Right cardiac atrium (tissue), 5 donors: ENCODE measurements at regions not wholly inside any gene's neighbourhood (a gene's known extent, or its start where the extent isn't known, plus 50 kb on each side); places are given as distances from the start of the nearest gene placed in this dataset.

Source experiments
- ATAC-seq, 2 donors: fragments of 200-7000 bp; cut with Tn5 transposase; one replicate each; pipeline versions ENCODE4 v1.8.0 to v1.9.1; 2020; ENCODE audit warnings: moderate library complexity in 2 of 2, mild to moderate bottlenecking in 1 of 2
- DNase-seq, 3 donors: peaks; one replicate each; pipeline ENCODE4 v3.0.0-alpha.2; 2020
- H3K27ac ChIP-seq: one replicate; pipeline ENCODE4 v1.5.1; 2013; ENCODE audit warnings: mild to moderate bottlenecking, low read length, control low read depth, moderate library complexity
- H3K27me3 ChIP-seq: one replicate; pipeline ENCODE4 v1.6.1; 2013; ENCODE audit not compliant: control insufficient read depth, insufficient read depth
- H3K4me1 ChIP-seq: one replicate; pipeline ENCODE4 v1.6.1; 2013; ENCODE audit warnings: low read length; ENCODE audit not compliant: control insufficient read depth, insufficient read depth
- H3K4me3 ChIP-seq: one replicate; pipeline ENCODE4 v1.5.1; 2013; ENCODE audit warnings: low read length, control low read depth
- H3K9me3 ChIP-seq: one replicate; pipeline ENCODE4 v1.6.1; 2013; ENCODE audit warnings: low read length; ENCODE audit not compliant: control insufficient read depth
- WGBS: extraction: QIAGEN DNeasy Blood & Tissue Kit; methylation state at CpG from one replicate; pipeline ENCODE4 v1.1.7; 2013; 5-methylcytosine and 5-hydroxymethylcytosine counted together
- intact Hi-C, 4 donors: fragments of 100-400 bp; cut with DNase I; formaldehyde crosslinking; loops; one replicate each; pipeline versions ENCODE4 v1.11.0 to v1.14.0; 2022 to 2023
- donor health status: healthy with polysubstance abuse.
- donor health status: DM: no; HTN: yes; CAD: no.
- donor health status: DM: no; HTN: no; CAD: no.
- donor health status: DM: no; HTN: yes; CAD: no; lungs with severe emphysema.
- donor health status: DM: yes; HTN: yes; CAD: no.

DNA sequence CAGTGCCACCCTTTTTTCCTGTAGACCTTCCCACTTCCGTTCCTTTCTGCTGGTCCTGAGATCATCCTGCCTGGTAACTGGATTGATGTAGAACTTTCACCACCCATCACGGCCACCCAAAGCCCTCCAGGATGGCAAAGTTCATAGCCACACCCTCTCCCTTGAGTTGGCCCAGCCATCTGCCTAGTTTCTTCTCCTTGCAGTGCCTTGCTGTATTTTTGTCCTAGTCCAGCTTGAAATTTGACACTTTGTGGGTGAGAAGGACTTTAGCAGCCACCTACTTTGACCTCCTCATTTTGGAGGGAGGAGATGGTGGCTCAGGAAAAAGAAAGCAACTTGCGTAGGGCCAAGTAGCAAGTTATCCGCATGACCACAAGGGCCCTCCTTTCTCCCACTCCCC is 140.7 kb downstream of the BUB3 start:
- Histone ChIP-seq H3K9me3 (no peaks in the 10 kb centered on the region), H3K4me3 (no peak overlapping the region), H3K27ac (no peak overlapping the region), H3K4me1 (no peaks in the 10 kb centered on the region), H3K27me3 (no peaks in the 10 kb centered on the region)
- no peak for DNase-seq
- ATAC-seq: no peak
- intact Hi-C loops: no loop called here
- WGBS: 90% methylated on average over 4 of the region's 4 CpGs

DNA sequence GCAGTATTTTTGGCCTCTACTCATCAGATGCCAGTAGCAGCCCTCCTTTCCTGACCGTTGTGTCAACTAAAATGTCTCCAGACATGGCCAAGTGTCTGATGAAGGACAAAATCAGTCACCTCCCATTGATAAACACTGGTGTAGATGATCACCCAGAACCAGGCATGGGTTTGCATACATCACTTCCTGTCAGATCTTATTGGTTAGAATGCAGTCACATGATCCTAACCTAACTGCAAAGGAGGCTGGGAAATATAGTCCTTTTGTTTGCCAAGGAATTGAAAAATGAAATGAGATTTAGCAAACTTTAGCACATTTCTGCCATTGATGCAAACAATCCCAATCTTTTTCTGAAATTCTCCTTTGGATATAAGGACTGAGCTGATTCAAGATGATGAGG is 141.4 kb downstream of the BUB3 start:
- 86% methylated on average over 1 of the region's 1 CpG for WGBS
- Histone ChIP-seq H3K27me3 (no peaks in the 10 kb centered on the region), H3K9me3 (no peaks in the 10 kb centered on the region), H3K4me1 (no peaks in the 10 kb centered on the region), H3K27ac (no peak overlapping the region), H3K4me3 (no peak overlapping the region)
- intact Hi-C loops: no loop called here
- ATAC-seq (no peak), DNase-seq (no peak)

DNA sequence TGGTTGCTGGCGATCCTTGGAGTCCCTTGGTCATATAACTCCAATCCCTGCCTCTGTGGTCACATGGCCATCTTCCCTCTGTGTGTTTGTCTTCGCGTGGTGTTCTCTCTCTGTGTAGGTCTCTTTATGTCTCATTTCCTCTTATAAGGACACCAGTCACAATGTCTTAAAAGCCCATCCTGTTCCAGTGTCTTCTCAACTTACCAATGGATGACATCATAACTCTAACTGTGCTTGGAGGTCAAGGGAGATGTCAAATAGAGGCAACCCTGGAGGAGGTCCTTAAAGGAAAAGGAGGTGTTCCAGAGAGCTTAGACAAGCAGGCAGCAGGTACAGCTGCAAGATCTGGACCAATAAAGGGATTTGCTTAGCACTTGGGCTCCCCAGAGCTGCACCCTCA is 143.0 kb downstream of the BUB3 start:
- Histone ChIP-seq H3K9me3 (no peaks in the 10 kb centered on the region), H3K27ac (no peak overlapping the region), H3K4me3 (no peak overlapping the region), H3K4me1 (no peaks in the 10 kb centered on the region), H3K27me3 (no peaks in the 10 kb centered on the region)
- WGBS: 90% methylated on average over 3 of the region's 3 CpGs
- no peak for DNase-seq
- intact Hi-C loops: no loop called here
- ATAC-seq: no peak

DNA sequence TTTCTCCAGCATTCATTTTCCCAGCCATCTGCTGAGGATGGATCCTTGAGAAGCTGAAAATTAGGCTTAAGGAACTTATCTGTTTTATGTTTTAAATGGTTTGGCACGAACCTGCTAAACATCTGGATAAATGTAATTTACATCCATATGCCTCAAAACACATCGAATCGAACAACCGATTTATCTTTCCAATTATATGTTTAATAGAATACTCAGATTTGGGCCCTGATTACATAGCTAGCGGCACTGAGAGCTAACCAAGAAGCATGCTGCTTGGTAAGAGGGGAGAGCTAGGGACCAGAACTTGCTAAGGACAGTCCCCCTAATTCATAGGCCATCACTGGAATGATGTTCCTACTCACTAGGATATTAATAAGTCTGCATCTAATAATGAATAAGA is 144.4 kb downstream of the BUB3 start:
- no peaks in the 10 kb centered on the region for H3K4me1 ChIP-seq
- DNase-seq (no peak), ATAC-seq (no peak)
- H3K9me3 ChIP-seq: no peaks in the 10 kb centered on the region
- intact Hi-C loops: no loop called here
- H3K27ac ChIP-seq: no peak overlapping the region
- no peaks in the 10 kb centered on the region for H3K27me3 ChIP-seq
- no peak overlapping the region for H3K4me3 ChIP-seq
- 92% methylated on average over 5 of the region's 5 CpGs for WGBS

DNA sequence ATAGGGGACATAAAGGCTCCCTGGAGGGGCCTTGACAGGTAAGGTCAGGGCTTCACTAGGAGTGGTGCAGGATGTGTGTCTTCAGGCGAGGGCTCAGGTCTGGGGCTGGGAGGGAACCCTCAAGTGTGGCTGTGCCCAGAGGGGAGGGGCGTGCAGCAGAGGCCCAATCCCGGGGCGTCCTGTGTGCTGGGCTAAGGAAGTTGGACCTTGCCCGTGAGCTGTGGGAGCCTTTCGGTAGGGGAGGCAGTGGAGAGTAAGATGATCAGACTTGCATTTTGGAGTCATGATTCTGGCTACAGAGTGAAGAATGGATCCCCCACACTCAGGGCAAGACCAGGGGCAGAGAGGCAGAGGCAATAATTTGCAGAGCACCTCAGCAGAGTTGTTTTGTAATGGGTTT is 145.4 kb downstream of the BUB3 start:
- no peak for ATAC-seq

DNA sequence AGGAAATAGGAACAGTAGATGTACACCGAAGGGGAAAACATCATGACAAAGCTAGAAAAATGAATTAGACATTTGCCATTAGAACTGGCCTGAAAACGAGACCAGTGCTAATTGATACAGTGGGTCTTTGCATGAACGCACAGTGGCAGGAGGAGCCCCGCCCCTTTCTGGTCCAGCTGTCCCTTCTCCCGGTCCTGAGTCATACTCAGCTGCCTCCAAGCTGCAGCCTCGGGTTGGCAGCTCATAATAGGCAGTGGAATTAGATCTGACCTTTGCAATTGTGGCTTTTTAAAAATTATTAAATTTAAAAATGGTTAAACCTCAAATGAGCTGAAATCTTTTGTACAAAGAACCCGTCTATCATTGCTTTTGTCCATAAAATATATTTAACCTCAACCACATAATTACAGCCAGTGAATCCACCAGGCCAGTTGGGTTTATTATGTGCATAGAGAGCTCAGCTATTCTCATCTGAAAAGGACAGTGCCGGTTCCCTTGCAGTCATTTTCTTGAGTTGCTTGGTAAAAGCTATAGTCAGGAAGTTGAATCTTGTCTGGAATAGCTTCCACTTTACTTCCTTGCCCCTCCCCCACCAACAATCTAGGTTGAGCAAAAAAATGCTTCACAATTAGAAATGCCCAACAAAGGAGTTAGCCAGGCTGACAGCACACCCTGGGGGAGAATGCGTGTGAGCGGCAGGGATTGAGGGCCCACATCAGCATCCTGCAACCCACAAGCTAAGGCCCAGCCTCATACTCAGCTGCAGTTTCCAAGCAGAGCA is 147.1 kb downstream of the BUB3 start:
- Histone ChIP-seq H3K4me3 (no peak overlapping the region), H3K9me3 (no peaks in the 10 kb centered on the region), H3K4me1 (peaks cover 1% of the 10 kb centered on the region), H3K27me3 (no peaks in the 10 kb centered on the region), H3K27ac (no peak overlapping the region)
- 39% methylated on average over 10 of the region's 10 CpGs for WGBS
- intact Hi-C loops: no loop called here
- ATAC-seq (peak in 1 of 2 donors; percentile 57), DNase-seq (peak; percentile 41 to 61 (median 59))

More for the DNA sequence above, 145.4 kb downstream of the BUB3 start:
- Histone ChIP-seq H3K27me3 (no peaks in the 10 kb centered on the region), H3K27ac (no peak overlapping the region), H3K4me3 (no peak overlapping the region), H3K9me3 (no peaks in the 10 kb centered on the region), H3K4me1 (no peaks in the 10 kb centered on the region)
- intact Hi-C loops: no loop called here
- WGBS: 78% methylated on average over 6 of the region's 6 CpGs
- no peak for DNase-seq

DNA sequence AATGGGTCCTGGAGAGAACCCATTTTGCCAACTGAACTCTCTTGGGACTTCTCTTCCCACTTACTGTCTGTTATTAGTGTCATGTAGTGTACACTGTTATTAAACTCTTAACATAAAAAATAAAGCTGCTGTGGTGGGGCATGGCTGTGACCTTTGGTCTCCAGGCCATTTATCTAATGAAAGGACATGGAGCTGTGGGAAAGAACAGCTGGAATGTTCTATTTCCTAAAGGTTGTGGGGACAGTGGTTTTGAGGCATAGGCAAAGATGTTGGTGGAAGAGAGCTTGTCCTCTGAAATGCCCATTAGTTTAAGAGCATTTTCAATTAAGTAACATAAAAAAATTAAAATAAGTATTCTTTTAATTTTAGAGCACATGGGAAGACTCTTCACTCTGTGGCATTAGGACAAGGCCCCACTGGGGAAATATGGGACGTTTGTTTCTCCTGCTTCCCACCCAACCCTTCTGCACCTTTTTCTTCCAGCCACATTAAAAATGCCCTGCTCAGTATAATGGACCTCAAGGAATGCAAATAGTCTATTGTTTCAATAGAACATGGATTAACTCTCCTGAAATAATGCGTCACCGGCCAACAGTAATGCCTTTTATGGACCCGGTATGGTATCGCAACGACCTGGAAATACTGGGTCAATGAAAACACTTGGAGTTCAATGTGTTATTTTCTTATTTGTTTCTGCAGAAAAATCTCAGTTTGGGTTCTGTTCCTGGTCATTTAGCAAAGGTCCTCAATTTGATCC is 149.6 kb downstream of the BUB3 start:
- Histone ChIP-seq H3K27me3 (no peaks in the 10 kb centered on the region), H3K4me1 (peaks cover 1% of the 10 kb centered on the region), H3K27ac (no peak overlapping the region), H3K9me3 (no peaks in the 10 kb centered on the region), H3K4me3 (no peak overlapping the region)
- DNase-seq: no peak
- no peak for ATAC-seq
- intact Hi-C loops: no loop called here
- 91% methylated on average over 6 of the region's 6 CpGs for WGBS

DNA sequence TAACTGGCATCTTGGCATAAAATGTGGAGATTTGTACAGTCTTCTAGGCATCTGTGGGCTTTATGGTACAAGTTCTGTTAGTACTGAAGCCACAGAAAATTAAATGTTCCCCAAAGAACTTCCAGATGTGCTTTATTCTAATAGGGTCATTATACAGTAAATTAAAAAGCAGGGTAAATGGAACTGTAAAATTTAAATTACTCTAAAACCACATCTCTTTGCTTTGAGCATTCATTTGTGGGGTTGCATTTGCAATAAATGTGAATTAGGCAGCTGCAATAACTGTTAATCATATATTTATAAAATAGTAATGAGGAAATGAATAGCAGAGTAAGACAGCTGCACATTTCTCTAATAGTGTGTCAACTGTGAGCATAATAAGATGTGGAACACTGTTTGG is 151.5 kb downstream of the BUB3 start:
- no peak for ATAC-seq

DNA sequence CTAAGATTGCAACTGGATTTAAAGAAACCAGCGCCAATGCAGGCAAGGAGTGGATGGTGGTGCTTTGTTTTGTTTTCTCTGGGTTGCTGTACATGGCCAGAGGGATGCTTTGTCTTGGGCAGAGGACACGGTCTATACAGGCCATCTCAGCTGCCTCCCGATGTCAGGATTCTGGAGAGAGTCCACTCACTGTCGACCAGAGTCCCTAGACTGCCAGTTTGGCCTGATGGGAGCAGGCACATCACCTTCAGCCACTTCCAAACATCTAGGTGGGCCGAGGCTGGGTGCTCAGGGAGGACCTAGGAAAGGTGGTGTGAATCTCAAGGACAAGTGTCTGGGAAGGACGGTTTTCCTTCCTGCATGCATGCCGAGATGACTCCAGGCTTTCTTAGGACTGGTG is 152.1 kb downstream of the BUB3 start:
- WGBS: 88% methylated on average over 7 of the region's 7 CpGs
- Histone ChIP-seq H3K9me3 (no peaks in the 10 kb centered on the region), H3K27ac (no peak overlapping the region), H3K4me1 (peaks cover 1% of the 10 kb centered on the region), H3K27me3 (no peaks in the 10 kb centered on the region), H3K4me3 (no peak overlapping the region)
- ATAC-seq: no peak
- intact Hi-C loops: no loop called here
- no peak for DNase-seq

More for the DNA sequence above, 151.5 kb downstream of the BUB3 start:
- H3K4me1 ChIP-seq: peaks cover 1% of the 10 kb centered on the region
- intact Hi-C loops: no loop called here
- no peak overlapping the region for H3K27ac ChIP-seq
- H3K9me3 ChIP-seq: no peaks in the 10 kb centered on the region
- H3K4me3 ChIP-seq: no peak overlapping the region
- no peaks in the 10 kb centered on the region for H3K27me3 ChIP-seq
- no peak for DNase-seq

DNA sequence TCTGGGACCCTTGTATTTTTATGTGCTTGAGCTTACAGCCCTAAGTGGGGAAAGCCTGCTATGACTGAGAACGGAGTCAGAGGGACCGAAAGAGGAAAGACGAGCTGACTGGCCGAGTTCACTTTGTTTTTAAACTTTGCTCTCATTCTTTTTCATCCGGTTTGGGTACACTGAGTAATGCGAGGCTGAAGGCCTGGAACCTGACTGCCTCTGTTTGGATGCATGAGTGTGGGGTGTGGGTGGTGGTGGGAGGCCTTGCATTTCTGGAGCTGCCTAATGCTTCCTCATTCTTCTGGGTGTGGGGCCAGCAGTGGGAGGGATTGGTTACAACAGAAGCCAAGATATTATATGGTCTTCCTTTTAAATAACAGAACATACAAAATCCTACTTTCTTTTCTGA is 155.5 kb downstream of the BUB3 start:
- Histone ChIP-seq H3K4me3 (no peak overlapping the region), H3K27ac (no peak overlapping the region), H3K4me1 (peaks cover 1% of the 10 kb centered on the region), H3K27me3 (no peaks in the 10 kb centered on the region), H3K9me3 (no peaks in the 10 kb centered on the region)
- WGBS: 60% methylated on average over 6 of the region's 6 CpGs
- DNase-seq: peak in 1 of 3 donors; percentile 38
- intact Hi-C loops: no loop called here
- ATAC-seq: peak in 1 of 2 donors; percentile 51

DNA sequence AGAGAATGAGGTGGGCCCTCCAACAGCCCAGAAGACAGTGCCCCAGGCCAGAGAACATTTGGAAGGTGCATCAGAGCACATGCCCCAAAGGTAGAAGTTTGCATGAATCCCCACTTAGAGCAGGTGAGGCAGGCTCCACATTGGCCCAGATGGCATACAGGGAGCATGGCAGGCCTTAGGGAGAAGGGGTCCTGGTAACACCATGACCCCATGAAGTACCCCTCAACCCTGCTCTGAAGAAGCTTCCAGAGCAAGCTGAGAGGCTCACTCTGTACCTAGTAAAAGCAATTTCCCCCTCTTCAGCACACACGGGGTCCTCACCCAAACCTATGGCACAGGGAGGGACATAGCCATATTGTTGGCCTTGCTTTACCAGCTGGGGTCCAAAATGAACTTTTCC is 162.6 kb downstream of the BUB3 start:
- Histone ChIP-seq H3K27ac (no peak overlapping the region), H3K9me3 (no peaks in the 10 kb centered on the region), H3K4me1 (no peaks in the 10 kb centered on the region), H3K4me3 (no peak overlapping the region), H3K27me3 (no peaks in the 10 kb centered on the region)
- no peak for ATAC-seq
- intact Hi-C loops: no loop called here
- 93% methylated on average over 1 of the region's 1 CpG for WGBS
- no peak for DNase-seq
